ENCODE measurements at regions not wholly inside any gene's neighbourhood (a gene's known extent, or its start where the extent isn't known, plus 50 kb on each side); places are given as distances from the start of the nearest gene placed in this dataset.

DNA sequence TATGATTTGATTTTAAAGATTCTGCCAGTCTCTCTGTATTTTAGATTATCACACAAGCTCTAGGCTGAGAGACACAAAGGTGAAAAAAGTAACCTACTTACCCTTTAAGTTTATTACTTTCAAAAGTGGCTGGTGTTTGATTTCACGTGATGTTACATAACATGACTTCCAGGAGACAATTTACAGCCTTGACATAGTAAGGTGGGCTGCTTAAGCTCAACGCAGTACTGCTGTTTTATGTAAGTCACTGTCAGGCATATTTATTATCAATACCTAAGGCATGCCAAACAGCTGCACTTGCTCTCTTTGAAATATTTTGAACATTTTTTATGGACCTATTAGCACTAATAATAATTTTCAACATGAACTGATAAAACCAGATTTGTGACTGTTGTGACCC is 451.5 kb upstream of the FAM241A start:
- Histone ChIP-seq H3K4me3 (ENCODE audit: low read depth, low read length, poor library complexity, severe bottlenecking) (no peak overlapping the region), H3K36me3 (ENCODE audit: insufficient read depth, low read length) (no peaks in the 10 kb centered on the region), H3K9me3 (ENCODE audit: low read length) (no peaks in the 10 kb centered on the region), H3K4me1 (ENCODE audit: insufficient read depth, low read length, poor library complexity, severe bottlenecking) (no peaks in the 10 kb centered on the region), H2AFZ (ENCODE audit: low read length) (no peak overlapping the region), H3K27ac (ENCODE audit: low read depth, low read length, poor library complexity, severe bottlenecking) (no peak overlapping the region), H3K4me2 (ENCODE audit: low read length) (no peak overlapping the region), H4K20me1 (ENCODE audit: insufficient read depth, low read length) (no peaks in the 10 kb centered on the region), H3K79me2 (ENCODE audit: insufficient read depth, low read depth, low read length) (no peaks in the 10 kb centered on the region), H3K9me2 (ENCODE audit: insufficient read depth, low read length) (no peaks in the 10 kb centered on the region)
- ChIA-PET CTCF (ENCODE audit: unreplicated experiment) (no interaction called here), POLR2A (no interaction called here)
- BruUV-seq (replicated peaks) = no TSS peak
- TF ChIP-seq EZH2phosphoT487 (IDR thresholded peaks at IDR 0.05; ENCODE audit: borderline replicate concordance, low read depth, low read length) = no peak
- TF ChIP-seq, protein P1, sequence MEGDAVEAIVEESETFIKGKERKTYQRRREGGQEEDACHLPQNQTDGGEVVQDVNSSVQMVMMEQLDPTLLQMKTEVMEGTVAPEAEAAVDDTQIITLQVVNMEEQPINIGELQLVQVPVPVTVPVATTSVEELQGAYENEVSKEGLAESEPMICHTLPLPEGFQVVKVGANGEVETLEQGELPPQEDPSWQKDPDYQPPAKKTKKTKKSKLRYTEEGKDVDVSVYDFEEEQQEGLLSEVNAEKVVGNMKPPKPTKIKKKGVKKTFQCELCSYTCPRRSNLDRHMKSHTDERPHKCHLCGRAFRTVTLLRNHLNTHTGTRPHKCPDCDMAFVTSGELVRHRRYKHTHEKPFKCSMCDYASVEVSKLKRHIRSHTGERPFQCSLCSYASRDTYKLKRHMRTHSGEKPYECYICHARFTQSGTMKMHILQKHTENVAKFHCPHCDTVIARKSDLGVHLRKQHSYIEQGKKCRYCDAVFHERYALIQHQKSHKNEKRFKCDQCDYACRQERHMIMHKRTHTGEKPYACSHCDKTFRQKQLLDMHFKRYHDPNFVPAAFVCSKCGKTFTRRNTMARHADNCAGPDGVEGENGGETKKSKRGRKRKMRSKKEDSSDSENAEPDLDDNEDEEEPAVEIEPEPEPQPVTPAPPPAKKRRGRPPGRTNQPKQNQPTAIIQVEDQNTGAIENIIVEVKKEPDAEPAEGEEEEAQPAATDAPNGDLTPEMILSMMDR (conservative IDR thresholded peaks at IDR 0.05; ENCODE audit: low read length) = no peak
- DNase-seq (ENCODE audit: low spot score) = no peak
- intact Hi-C loops (cut with micrococcal nuclease; ENCODE audit: unreplicated experiment) = no loop called here

DNA sequence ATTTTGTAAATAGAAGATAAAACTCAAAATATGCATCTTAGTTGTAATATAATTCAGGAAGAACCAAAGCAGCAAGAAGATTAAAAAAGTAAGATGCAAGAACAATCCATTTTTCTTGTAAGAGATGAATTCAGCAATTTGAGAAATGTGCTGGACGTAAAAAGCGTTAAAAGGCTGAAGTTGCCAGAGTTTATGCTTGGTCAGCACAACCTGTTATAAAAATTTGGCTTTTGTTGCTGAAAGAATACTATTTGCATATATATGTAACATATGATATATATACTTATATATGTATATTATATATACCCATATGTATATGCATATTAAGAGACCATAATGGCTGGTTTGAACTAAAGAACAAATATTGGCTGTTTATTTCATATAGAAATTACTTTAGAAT is 449.6 kb upstream of the FAM241A start:
- POLR2A ChIA-PET = no interaction called here
- no peaks in the 10 kb centered on the region for H3K4me1 ChIP-seq (ENCODE audit: insufficient read depth, low read length, poor library complexity, severe bottlenecking)
- no peaks in the 10 kb centered on the region for H3K36me3 ChIP-seq (ENCODE audit: insufficient read depth, low read length)
- H3K79me2 ChIP-seq (ENCODE audit: insufficient read depth, low read depth, low read length) = no peaks in the 10 kb centered on the region
- no peak overlapping the region for H3K4me3 ChIP-seq (ENCODE audit: low read depth, low read length, poor library complexity, severe bottlenecking)
- H3K9me2 ChIP-seq (ENCODE audit: insufficient read depth, low read length) = no peaks in the 10 kb centered on the region
- H3K4me2 ChIP-seq (ENCODE audit: low read length) = no peak overlapping the region
- no peaks in the 10 kb centered on the region for H3K9me3 ChIP-seq (ENCODE audit: low read length)
- no peak for DNase-seq (ENCODE audit: low spot score)
- CTCF ChIA-PET (ENCODE audit: unreplicated experiment) = no interaction called here
- H2AFZ ChIP-seq (ENCODE audit: low read length) = no peak overlapping the region
- no peaks in the 10 kb centered on the region for H4K20me1 ChIP-seq (ENCODE audit: insufficient read depth, low read length)
- TF ChIP-seq EZH2phosphoT487 (IDR thresholded peaks at IDR 0.05; ENCODE audit: borderline replicate concordance, low read depth, low read length) = no peak
- TF ChIP-seq, protein P1 (conservative IDR thresholded peaks at IDR 0.05; ENCODE audit: low read length) = no peak
- BruUV-seq (replicated peaks) = no TSS peak
- intact Hi-C loops (cut with micrococcal nuclease; ENCODE audit: unreplicated experiment) = no loop called here
- no peak overlapping the region for H3K27ac ChIP-seq (ENCODE audit: low read depth, low read length, poor library complexity, severe bottlenecking)

DNA sequence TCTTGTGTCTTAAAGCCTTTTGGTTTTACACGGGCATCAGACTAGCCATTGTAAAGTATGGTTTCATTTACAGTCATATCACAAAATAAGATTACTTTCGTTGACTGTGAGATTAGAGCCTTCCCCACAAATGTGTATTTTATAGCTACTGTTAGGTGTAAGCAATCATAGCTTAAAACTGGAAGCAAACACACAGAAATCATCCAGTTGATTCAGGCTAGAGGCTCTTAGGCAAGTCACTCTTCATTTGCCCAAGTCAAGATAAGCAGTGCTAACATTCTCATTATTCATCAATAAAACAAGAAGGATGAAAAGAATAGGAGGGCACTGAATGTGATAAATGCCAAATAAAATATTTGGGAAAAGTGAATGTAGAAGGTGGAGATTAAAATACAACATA is 448.7 kb upstream of the FAM241A start:
- intact Hi-C loops (cut with micrococcal nuclease; ENCODE audit: unreplicated experiment) = no loop called here
- no TSS peak for BruUV-seq (replicated peaks)
- TF ChIP-seq EZH2phosphoT487 (IDR thresholded peaks at IDR 0.05; ENCODE audit: borderline replicate concordance, low read depth, low read length) = no peak
- TF ChIP-seq, protein P1 (conservative IDR thresholded peaks at IDR 0.05; ENCODE audit: low read length) = no peak
- Histone ChIP-seq H3K27ac (ENCODE audit: low read depth, low read length, poor library complexity, severe bottlenecking) (no peak overlapping the region), H4K20me1 (ENCODE audit: insufficient read depth, low read length) (no peaks in the 10 kb centered on the region), H3K36me3 (ENCODE audit: insufficient read depth, low read length) (no peaks in the 10 kb centered on the region), H3K4me2 (ENCODE audit: low read length) (no peak overlapping the region), H3K79me2 (ENCODE audit: insufficient read depth, low read depth, low read length) (no peaks in the 10 kb centered on the region), H3K4me3 (ENCODE audit: low read depth, low read length, poor library complexity, severe bottlenecking) (no peak overlapping the region), H2AFZ (ENCODE audit: low read length) (no peak overlapping the region), H3K4me1 (ENCODE audit: insufficient read depth, low read length, poor library complexity, severe bottlenecking) (no peaks in the 10 kb centered on the region), H3K9me3 (ENCODE audit: low read length) (no peaks in the 10 kb centered on the region), H3K9me2 (ENCODE audit: insufficient read depth, low read length) (no peaks in the 10 kb centered on the region)
- DNase-seq (ENCODE audit: low spot score) = no peak
- ChIA-PET POLR2A (interaction anchor here (0.6 kb wide), 1 partner anchor 22 kb away, joined by 3 read pairs; no protein-coding TSS in a partner anchor), CTCF (ENCODE audit: unreplicated experiment) (no interaction called here)

Measured in OCI-LY7 (cell line).